ENCODE measurements at regions not wholly inside any gene's neighbourhood (a gene's known extent, or its start where the extent isn't known, plus 50 kb on each side); places are given as distances from the start of the nearest gene placed in this dataset.

DNA sequence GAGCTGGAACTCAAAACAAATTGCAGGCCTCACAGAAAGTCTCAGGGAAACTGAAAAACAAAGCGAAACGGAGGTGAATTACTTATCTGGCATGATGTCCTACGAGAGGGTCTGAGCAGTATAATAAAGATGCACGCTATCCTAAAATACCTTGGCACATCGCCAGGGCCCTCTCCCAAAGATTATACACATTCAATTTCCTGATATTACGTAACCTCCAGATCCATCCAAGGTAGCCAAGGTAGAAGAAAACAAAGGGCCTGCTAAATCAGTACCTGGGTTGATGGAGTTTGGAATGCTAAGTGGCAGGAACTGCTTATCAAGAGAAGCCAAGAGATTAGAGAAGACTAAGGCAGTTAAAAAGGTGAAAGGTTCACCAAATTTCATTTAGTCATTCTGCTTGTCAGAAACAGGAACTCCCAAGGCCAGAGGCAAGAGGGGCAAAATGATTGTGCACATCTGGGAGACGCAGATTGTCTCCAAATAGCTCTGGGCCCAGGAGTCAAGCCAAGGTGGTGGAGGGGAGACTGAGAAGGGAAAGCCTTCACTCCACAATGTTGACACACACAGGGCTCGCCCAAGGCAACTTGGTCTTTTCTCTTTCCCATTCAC, 236.8 kb upstream of the ATP5MC3 start:
- no peak for TF ChIP-seq RARB (CRISPR knock-in tag; IDR thresholded peaks at IDR 0.05)
- no peak for TF ChIP-seq TOX (CRISPR knock-in tag; IDR thresholded peaks at IDR 0.05; ENCODE audit: borderline replicate concordance)
- TF ChIP-seq OSR1 (CRISPR knock-in tag; IDR thresholded peaks at IDR 0.05): no peak
- TF ChIP-seq, protein P1, sequence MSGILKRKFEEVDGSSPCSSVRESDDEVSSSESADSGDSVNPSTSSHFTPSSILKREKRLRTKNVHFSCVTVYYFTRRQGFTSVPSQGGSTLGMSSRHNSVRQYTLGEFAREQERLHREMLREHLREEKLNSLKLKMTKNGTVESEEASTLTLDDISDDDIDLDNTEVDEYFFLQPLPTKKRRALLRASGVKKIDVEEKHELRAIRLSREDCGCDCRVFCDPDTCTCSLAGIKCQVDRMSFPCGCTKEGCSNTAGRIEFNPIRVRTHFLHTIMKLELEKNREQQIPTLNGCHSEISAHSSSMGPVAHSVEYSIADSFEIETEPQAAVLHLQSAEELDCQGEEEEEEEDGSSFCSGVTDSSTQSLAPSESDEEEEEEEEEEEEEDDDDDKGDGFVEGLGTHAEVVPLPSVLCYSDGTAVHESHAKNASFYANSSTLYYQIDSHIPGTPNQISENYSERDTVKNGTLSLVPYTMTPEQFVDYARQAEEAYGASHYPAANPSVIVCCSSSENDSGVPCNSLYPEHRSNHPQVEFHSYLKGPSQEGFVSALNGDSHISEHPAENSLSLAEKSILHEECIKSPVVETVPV (CRISPR knock-in tag; IDR thresholded peaks at IDR 0.05): no peak
- no peak for TF ChIP-seq SNAI2 (CRISPR knock-in tag; IDR thresholded peaks at IDR 0.05)
- no peak for TF ChIP-seq PPARA (CRISPR knock-in tag; IDR thresholded peaks at IDR 0.05; ENCODE audit: borderline replicate concordance)
- TF ChIP-seq, protein P2, sequence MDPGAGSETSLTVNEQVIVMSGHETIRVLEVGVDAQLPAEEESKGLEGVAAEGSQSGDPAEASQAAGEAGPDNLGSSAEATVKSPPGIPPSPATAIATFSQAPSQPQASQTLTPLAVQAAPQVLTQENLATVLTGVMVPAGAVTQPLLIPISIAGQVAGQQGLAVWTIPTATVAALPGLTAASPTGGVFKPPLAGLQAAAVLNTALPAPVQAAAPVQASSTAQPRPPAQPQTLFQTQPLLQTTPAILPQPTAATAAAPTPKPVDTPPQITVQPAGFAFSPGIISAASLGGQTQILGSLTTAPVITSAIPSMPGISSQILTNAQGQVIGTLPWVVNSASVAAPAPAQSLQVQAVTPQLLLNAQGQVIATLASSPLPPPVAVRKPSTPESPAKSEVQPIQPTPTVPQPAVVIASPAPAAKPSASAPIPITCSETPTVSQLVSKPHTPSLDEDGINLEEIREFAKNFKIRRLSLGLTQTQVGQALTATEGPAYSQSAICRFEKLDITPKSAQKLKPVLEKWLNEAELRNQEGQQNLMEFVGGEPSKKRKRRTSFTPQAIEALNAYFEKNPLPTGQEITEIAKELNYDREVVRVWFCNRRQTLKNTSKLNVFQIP (CRISPR knock-in tag; IDR thresholded peaks at IDR 0.05; ENCODE audit: borderline replicate concordance, low read depth): no peak
- TF ChIP-seq CSDC2 (CRISPR knock-in tag; IDR thresholded peaks at IDR 0.05): no peak
- TF ChIP-seq ZC3H10 (CRISPR knock-in tag; IDR thresholded peaks at IDR 0.05): no peak
- TF ChIP-seq ZNF70 (CRISPR knock-in tag; IDR thresholded peaks at IDR 0.05): no peak
- TF ChIP-seq, protein P3, sequence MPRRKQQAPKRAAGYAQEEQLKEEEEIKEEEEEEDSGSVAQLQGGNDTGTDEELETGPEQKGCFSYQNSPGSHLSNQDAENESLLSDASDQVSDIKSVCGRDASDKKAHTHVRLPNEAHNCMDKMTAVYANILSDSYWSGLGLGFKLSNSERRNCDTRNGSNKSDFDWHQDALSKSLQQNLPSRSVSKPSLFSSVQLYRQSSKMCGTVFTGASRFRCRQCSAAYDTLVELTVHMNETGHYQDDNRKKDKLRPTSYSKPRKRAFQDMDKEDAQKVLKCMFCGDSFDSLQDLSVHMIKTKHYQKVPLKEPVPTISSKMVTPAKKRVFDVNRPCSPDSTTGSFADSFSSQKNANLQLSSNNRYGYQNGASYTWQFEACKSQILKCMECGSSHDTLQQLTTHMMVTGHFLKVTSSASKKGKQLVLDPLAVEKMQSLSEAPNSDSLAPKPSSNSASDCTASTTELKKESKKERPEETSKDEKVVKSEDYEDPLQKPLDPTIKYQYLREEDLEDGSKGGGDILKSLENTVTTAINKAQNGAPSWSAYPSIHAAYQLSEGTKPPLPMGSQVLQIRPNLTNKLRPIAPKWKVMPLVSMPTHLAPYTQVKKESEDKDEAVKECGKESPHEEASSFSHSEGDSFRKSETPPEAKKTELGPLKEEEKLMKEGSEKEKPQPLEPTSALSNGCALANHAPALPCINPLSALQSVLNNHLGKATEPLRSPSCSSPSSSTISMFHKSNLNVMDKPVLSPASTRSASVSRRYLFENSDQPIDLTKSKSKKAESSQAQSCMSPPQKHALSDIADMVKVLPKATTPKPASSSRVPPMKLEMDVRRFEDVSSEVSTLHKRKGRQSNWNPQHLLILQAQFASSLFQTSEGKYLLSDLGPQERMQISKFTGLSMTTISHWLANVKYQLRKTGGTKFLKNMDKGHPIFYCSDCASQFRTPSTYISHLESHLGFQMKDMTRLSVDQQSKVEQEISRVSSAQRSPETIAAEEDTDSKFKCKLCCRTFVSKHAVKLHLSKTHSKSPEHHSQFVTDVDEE (CRISPR knock-in tag; IDR thresholded peaks at IDR 0.05): no peak
- no peak for TF ChIP-seq ZNF8 (CRISPR knock-in tag; IDR thresholded peaks at IDR 0.05)
- no peak for TF ChIP-seq BACH2 (CRISPR knock-in tag; IDR thresholded peaks at IDR 0.05; ENCODE audit: borderline replicate concordance)
- TF ChIP-seq GLIS3 (CRISPR knock-in tag; IDR thresholded peaks at IDR 0.05): no peak
- TF ChIP-seq ISL1 (CRISPR knock-in tag; IDR thresholded peaks at IDR 0.05): no peak
- no peak for TF ChIP-seq ESRRG (CRISPR knock-in tag; IDR thresholded peaks at IDR 0.05)

DNA sequence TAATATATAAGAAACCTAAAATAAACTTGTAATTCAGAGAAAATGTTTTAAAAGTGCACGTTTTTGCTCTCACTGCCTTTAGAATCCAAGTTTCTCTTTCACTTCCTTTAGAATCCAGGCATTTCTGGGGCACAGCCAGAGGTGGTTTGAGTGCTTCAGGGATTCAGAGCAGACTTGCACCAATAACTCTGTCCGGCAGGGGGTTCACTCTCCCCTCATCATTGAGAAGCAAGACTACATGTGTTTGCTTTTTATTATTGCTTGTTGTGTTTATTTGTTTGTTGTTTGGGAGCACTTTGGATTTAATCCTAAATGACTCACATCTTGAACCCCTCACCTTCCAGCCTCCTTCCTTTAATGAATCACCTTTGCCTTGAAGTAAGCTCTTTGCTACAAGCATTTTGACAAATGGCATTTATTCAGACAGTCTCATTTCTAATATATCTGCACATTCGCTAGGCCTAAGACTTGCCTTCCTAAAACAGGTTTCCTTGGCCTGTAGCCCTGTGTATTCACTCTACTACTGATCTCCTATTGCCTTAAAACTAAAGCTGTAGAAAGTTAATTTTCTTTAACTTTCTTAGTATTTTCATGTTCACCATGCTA, 233.5 kb upstream of the ATP5MC3 start:
- TF ChIP-seq OSR1 (CRISPR knock-in tag; IDR thresholded peaks at IDR 0.05) (no peak), GLIS3 (CRISPR knock-in tag; IDR thresholded peaks at IDR 0.05) (no peak), RARB (CRISPR knock-in tag; IDR thresholded peaks at IDR 0.05) (no peak), BACH2 (CRISPR knock-in tag; IDR thresholded peaks at IDR 0.05; ENCODE audit: borderline replicate concordance) (no peak), ZNF565 (CRISPR knock-in tag; conservative IDR thresholded peaks at IDR 0.05; ENCODE audit: low read depth) (no peak), ESRRG (CRISPR knock-in tag; IDR thresholded peaks at IDR 0.05) (no peak), ZFP3 (CRISPR knock-in tag; IDR thresholded peaks at IDR 0.05) (no peak), ZNF70 (CRISPR knock-in tag; IDR thresholded peaks at IDR 0.05) (no peak), ZNF8 (CRISPR knock-in tag; IDR thresholded peaks at IDR 0.05) (no peak)
- TF ChIP-seq, protein P4, sequence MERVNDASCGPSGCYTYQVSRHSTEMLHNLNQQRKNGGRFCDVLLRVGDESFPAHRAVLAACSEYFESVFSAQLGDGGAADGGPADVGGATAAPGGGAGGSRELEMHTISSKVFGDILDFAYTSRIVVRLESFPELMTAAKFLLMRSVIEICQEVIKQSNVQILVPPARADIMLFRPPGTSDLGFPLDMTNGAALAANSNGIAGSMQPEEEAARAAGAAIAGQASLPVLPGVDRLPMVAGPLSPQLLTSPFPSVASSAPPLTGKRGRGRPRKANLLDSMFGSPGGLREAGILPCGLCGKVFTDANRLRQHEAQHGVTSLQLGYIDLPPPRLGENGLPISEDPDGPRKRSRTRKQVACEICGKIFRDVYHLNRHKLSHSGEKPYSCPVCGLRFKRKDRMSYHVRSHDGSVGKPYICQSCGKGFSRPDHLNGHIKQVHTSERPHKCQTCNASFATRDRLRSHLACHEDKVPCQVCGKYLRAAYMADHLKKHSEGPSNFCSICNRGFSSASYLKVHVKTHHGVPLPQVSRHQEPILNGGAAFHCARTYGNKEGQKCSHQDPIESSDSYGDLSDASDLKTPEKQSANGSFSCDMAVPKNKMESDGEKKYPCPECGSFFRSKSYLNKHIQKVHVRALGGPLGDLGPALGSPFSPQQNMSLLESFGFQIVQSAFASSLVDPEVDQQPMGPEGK (CRISPR knock-in tag; IDR thresholded peaks at IDR 0.05; ENCODE audit: borderline replicate concordance): no peak
- TF ChIP-seq, protein P5, sequence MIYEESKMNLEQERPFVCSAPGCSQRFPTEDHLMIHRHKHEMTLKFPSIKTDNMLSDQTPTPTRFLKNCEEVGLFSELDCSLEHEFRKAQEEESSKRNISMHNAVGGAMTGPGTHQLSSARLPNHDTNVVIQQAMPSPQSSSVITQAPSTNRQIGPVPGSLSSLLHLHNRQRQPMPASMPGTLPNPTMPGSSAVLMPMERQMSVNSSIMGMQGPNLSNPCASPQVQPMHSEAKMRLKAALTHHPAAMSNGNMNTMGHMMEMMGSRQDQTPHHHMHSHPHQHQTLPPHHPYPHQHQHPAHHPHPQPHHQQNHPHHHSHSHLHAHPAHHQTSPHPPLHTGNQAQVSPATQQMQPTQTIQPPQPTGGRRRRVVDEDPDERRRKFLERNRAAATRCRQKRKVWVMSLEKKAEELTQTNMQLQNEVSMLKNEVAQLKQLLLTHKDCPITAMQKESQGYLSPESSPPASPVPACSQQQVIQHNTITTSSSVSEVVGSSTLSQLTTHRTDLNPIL (CRISPR knock-in tag; IDR thresholded peaks at IDR 0.05; ENCODE audit: low read depth): no peak
- ATAC-seq: peak; percentile 96

More for the DNA sequence above, 236.8 kb upstream of the ATP5MC3 start:
- ATAC-seq: no peak
